Stimulated activated CD4-positive, alpha-beta T cell treated with anti-CD3 and anti-CD28 coated beads, Interleukin-1b, Interleukin-23, amount 100 ng/mL, for 24 hours (primary cell): ENCODE measurements at regions not wholly inside any gene's neighbourhood (a gene's known extent, or its start where the extent isn't known, plus 50 kb on each side); places are given as distances from the start of the nearest gene placed in this dataset.

Source experiments
- DNase-seq, 4 experiments: peaks; one replicate each; pipeline ENCODE4 v3.0.0-alpha.2; 2020; ENCODE audit warnings: low read depth in 4 of 4, low spot score in 1 of 4

GRCh38 chr9:93829271-93830011 lies 125.7 kb downstream of the BARX1 start:
- DNase-seq: no peak

DNA sequence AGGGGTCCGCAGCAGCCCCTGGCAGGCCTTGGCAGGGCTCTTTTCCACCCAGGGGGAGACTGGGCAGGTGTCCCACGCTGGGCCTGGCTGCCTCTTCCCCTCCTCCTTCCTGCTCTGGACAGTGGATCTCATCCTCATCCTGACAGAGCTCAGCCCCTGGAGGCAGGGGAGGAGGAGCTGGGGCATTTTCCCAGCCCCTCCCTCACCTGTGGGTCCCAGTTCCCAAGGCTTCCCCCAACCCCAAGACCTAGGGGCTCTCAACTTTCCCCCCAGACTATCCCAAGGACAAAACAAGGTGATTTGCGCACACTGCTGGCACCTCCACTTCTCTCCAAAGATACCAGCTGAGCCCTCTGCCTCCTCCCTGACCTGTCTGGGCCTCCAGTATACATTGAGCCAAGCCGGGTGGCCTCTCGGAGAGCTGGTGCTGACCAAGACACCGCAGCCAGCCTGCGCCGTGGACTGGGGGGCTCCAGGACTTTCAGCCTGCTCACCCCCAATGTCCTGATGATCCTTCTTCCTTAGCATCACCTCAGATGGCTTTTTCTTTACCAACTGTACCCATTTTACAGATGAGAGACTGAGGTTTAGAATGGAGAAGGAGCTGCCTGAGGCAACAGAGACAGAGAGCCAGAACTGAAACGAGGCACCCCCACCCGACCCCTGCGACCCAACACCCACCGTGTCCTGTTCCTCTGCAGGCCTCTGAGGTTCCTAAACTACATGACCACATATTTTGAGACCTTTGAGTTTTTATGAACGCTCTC lies 126.6 kb downstream of the BARX1 start:
- DNase-seq: no peak

DNA sequence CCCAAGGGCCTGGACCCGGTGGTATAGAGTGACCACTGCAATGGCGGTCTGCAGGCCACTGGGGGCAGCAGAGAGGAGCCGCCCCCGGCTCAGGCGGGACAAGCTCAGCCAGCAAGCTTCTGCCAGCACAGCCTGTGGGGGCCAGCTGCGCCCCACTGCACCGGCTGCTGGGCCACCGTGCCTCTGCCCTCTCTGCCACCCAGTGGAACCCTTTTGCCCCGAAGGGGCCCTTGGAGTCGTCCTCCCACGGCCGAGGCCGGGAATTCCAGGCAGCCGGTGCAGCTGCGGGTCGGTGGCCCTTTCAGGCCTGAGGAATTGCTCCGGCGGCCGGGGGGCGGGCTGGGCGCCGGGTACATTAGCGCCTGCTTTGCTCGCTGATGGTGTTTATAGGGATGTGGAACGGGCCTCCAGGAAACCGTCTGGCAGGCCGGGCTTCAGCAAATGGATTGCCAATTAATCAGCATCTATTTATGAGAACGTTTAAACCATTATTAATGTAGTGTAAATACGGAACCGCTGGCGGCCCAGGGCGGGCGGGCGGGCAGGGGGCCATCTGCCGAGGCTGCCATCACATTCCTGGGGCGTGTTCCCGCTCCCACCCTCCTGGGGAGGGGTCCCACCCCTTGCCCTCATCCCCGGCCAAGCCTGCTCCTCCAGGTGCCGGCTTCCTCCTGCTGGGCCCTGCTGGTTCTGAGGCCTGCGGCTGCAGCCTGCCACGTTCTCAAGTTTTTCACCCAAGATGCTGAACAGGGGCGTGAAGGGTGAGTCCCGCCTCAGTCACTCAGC lies 127.4 kb downstream of the BARX1 start:
- peak in 2 of 4 experiments; percentile 8 to 11 for DNase-seq

DNA sequence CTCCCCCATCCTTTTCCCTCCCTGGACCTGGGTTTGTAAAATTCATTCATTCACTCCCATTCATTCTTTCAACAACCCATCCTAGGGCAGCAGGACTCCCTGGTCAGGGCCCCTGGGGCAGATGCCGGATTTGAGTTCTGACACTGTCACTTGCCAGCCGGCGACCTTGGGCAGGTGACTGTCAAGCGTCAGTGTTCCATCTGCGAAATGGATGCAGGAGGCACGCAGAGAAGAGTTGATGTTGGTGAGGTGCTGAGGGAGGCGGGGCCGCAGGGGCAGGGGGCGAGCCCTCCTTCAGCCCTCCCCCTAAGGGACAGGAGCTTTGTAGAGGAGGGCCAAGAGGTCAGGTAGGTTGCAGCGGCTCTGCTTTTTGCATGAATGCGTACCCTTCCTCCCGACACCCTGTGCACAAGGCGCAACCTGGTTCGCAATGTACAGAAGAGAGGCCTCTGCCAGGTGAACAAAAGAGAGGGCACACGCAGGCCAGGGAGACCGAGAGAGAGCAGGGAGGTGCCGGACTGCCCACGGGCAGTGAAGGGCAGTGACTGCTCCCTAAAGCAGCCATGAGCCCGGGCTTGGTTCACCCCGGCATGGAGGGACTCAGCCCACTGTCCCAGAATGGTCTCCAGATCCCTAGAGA lies 128.1 kb downstream of the BARX1 start:
- DNase-seq: no peak

GRCh38 chr9:93826209-93826608 lies 128.9 kb downstream of the BARX1 start:
- peak in 2 of 4 experiments; percentile 43 to 48 for DNase-seq

DNA sequence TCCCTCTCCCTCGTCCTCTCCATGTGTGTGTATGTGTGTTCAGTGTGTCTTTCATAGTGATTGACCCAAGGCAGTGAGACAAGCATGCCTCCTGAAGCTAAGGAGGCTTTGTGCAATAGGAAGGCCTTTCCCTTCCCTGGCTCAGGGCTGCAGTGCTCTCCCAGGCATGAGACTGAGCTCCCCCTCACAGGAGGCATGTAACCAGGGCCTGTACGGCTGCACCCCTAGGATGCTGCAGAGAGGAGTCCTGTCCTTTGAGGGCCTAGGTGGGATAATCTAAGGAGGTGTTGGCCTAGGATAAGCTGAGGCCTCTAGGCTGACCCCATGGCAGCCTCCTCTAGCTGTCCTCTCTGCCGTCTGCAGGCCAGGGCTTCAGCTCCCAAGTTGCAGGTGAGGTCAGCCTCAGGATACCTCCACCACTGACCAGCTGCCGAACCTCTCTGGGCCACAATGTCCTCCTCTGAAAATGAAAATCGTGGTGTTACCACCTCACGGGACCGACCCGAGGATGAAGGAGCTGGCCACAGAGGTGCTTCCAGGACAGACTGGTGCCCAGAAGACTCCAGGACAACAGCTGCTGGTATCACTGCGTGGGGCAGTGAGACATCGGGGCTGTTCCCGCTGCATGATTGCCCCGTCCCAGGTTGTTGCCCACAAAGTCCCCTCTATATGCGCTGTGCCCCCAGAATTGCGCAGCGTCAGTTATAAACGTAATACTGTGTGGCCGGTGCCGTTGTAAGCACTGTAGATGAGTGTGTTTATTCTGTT lies 129.6 kb downstream of the BARX1 start:
- no peak for DNase-seq

DNA sequence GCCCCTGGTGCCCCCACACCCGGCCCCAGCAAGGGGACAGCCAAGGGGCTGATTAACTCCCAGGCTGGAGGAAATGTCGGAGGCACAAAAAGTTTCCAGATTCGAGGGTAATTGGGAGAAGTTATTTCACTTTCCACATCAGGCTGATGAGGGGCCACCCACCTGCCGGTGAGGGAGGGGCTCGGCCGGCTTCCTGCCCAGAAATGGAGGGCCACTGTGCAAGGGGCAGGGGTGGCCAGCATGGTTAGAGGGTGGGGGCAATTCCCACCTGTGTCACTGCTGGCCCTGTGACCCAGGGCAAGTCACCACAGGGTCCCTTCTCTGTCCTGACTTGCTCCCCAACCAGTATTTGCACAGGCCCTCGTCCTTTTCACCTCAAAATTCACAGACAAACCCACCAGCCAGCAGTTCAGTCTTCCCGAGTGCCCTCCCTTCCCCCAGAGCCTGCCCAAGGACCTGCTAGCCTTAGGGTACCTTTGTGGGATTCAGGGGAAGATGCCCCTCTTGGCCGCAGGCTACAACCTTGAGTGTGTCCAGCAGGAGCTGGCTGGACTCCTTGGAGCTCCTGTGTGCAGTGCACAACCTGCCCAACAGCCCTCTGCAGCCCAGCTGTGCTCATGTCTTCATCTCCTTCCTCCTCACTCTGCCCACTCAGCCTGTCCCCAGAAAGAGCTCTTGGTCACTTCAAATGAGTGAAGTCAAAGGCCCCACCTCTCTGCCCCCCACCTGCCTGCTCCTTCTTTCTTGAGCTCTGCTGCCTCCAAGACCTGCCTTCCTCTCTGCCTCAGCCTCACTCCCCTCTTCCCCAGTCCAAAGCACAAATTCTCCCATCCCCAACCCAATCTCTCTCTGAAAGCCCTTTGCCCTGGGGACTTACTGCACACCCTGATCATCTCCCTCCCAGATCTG lies 130.5 kb downstream of the BARX1 start:
- no peak for DNase-seq

- DNase-seq: no peak
Observed at GRCh38 chr9:93823245-93824072, 131.7 kb downstream of the BARX1 start.

GRCh38 chr9:93822229-93822628 lies 132.9 kb downstream of the BARX1 start:
- DNase-seq: no peak

GRCh38 chr9:93821307-93821703 lies 133.8 kb downstream of the BARX1 start:
- no peak for DNase-seq

DNA sequence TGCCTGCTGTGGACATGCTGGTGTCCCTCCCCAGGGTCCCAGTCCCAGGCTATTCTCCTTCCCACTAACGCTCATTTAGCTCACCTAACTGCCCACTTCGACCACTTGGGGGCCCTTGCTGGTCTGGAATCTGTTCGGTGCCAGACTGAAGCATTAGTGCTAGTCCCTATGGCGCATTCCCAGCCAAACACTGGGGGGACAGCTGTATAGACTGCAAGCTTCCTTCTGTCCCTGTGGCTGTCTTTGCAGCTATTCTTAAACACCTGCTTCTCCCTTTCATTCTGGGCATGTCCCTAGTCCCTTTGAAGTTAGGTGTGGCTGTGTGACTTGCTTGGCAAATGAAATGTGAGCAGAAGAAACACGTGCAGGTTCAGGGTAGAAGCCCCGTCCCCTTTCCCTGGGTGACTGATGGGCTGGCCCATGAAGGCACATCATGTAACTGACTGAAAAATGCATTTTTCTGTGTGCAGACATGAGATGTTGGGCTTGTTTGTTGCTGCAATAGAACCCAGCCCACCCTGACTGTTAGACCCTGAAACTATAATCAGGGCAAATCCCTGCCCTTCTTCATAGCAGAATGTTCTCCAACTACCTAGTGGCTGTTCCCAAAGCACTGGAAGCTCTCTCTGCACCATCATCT lies 134.4 kb downstream of the BARX1 start:
- DNase-seq: no peak

DNA sequence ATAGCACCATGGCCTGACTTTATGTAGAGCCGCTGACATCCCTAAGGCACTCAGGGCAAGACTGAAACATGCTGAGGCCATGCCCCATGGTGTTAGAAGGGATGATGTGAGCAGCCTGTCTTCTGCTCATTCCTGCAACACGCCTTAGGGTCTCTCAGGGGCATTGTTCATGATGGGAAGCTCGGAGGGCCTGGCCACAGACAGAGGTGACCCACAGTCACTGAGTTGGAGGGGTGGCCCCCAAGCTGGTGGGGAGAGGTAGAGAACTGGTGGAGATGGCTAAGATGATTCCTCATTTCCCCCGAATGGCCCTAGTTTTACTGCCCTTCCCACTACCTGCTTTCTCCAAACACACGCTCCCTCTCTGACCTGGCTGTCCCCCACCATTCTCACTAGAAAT lies 135.2 kb downstream of the BARX1 start:
- no peak for DNase-seq

- DNase-seq: no peak
Observed at GRCh38 chr9:93818827-93819472, 136.2 kb downstream of the BARX1 start.

DNA sequence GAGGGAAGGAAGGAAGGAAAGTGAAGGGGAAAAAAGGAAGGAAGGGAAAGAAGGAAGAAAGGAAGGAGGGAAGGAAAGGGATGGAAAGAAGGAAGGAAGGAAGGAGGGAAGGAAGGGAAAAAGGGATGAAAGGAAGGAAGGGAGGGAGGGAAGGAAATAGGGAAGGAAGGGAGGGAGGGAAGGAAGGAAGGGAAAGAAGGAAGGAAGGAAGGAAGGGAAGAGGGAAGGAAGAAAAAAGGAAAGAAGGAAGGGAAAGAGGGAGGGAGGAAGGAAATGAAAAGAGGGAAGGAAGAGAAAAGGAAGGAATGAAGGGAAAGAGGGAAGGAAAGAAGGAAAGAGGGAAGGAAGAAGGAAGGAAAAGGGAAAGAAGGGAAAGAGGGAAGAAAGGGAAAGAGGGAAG lies 136.9 kb downstream of the BARX1 start:
- no peak for DNase-seq

DNA sequence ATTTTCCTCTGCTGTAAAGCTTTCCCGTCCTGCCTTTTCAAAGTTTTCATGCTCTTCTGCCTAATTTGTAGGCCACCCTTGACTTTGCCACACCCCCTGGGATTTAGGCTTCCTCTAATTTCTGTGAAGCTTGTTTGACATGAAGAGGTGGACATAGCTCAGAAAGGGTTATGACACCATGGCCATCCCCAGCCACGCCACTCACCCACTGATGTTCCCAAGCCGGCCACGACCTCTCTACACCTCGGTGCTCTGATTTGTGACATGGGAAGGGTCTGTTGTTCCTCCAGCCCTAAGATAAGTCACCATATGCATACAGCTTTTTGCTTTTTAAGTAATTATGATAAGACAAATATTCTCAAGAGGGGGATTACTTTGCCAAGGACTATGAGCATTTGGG lies 139.5 kb downstream of the BARX1 start:
- DNase-seq: no peak

- no peak for DNase-seq
Observed at GRCh38 chr9:93815135-93815534, 140.0 kb downstream of the BARX1 start.

DNA sequence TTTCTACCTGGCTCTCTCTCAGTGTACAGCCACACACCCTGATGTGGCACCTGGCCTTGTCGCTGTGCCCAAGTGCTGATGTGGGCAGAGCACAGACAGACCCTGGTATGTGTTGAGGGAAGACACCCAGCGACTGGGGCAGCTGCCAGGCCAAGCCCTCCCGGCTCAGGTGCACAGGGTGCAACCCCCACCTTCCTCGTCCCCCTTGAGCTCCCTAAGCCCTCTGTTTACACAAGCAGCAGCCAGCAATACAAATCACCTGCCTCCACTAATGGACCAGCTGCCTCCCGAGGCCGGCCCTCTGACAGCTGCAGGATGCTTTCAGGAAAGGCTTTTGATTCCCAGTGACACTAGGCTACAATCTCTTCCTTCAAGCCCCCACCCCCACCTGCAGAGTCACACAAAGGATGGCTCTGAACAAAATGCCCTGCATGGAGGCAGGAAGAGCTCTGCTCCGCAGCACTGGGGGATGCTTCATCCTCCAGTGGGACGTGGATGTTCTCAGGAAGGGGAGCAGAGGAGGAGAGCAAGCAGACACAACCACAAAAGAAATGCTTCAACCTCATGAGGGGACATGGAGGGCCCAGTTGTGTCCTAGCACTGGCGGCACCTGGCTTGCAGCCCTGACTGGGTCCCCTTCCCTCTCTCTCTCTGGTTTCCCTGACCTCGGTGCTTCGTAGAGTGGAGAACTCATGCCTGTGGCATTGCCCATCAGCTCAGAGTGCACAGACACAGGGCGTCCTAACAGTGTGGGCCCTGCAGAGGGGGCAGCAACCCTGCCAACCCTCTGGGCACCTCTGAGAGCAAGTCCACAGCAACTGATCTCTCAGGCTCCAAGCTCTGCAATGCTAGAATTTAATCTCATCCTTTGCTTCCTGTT lies 140.8 kb downstream of the BARX1 start:
- no peak for DNase-seq
